Loucy (cell line): ENCODE measurements at regions not wholly inside any gene's neighbourhood (a gene's known extent, or its start where the extent isn't known, plus 50 kb on each side); places are given as distances from the start of the nearest gene placed in this dataset.

Experiments used
- H2AFZ ChIP-seq: fragments of 200-600 bp; sonication (generic); 2 replicates; pipeline ENCODE4 v1.6.0; 2016; ENCODE audit warnings: antibody characterized with exemption, mild to moderate bottlenecking, low read length, moderate library complexity
- H3F3A ChIP-seq: fragments of 200-600 bp; 2 replicates; pipeline ENCODE4 v1.6.0; 2016; ENCODE audit warnings: antibody characterized with exemption, low read depth, mild to moderate bottlenecking
- H3K27me3 ChIP-seq: fragments of 200-600 bp; sonication (generic); 2 replicates; pipeline ENCODE4 v1.6.1; 2014; ENCODE audit warnings: low read length, mild to moderate bottlenecking; ENCODE audit not compliant: insufficient read depth, poor library complexity, severe bottlenecking
- H3K36me3 ChIP-seq: fragments of 200-600 bp; sonication (generic); 2 replicates; pipeline ENCODE4 v1.6.1; 2016; ENCODE audit warnings: low read length; ENCODE audit not compliant: insufficient read depth
- H3K4me1 ChIP-seq: fragments of 200-600 bp; sonication (generic); 2 replicates; pipeline ENCODE4 v1.5.1; 2014; ENCODE audit warnings: low read length, mild to moderate bottlenecking; ENCODE audit not compliant: insufficient read depth, poor library complexity, severe bottlenecking
- H3K4me2 ChIP-seq: fragments of 200-600 bp; sonication (generic); 2 replicates; pipeline ENCODE4 v1.6.0; 2014; ENCODE audit warnings: antibody characterized with exemption, low read length, low read depth, mild to moderate bottlenecking; ENCODE audit not compliant: poor library complexity, severe bottlenecking
- H3K4me3 ChIP-seq: fragments of 200-600 bp; sonication (generic); 2 replicates; pipeline ENCODE4 v1.5.1; 2014; ENCODE audit warnings: low read length, mild to moderate bottlenecking, mixed read lengths; ENCODE audit not compliant: poor library complexity, severe bottlenecking
- H3K79me2 ChIP-seq: fragments of 200-600 bp; sonication (generic); 2 replicates; pipeline ENCODE4 v1.6.1; 2014; ENCODE audit warnings: low read length; ENCODE audit not compliant: insufficient read depth
- H3K9ac ChIP-seq: fragments of 200-600 bp; sonication (generic); 2 replicates; pipeline ENCODE4 v1.6.0; 2014; ENCODE audit warnings: mild to moderate bottlenecking, low read depth, low read length, moderate library complexity; ENCODE audit not compliant: poor library complexity, severe bottlenecking
- H3K9me2 ChIP-seq: fragments of 200-600 bp; sonication (generic); replicated peaks from 2 replicates; pipeline ENCODE4 v1.6.1; 2016; ENCODE audit warnings: low read depth, low read length, mixed read lengths
- H3K9me3 ChIP-seq: fragments of 200-600 bp; sonication (generic); 2 replicates; pipeline ENCODE4 v1.6.1; 2014; ENCODE audit warnings: mild to moderate bottlenecking, antibody characterized with exemption, low read length, low read depth; ENCODE audit not compliant: insufficient read depth
- H4K20me1 ChIP-seq: fragments of 200-600 bp; sonication (generic); 2 replicates; pipeline ENCODE4 v1.6.0; 2014; ENCODE audit warnings: antibody characterized with exemption, low read length, mild to moderate bottlenecking; ENCODE audit not compliant: insufficient read depth, poor library complexity, severe bottlenecking
- EZH2phosphoT487 ChIP-seq: fragments of 200-600 bp; IDR thresholded peaks from 2 replicates; pipeline ENCODE4 v1.6.1; 2018; ENCODE audit warnings: antibody characterized with exemption, mild to moderate bottlenecking, moderate library complexity, borderline replicate concordance
- TF ChIP-seq, protein P1 (sequence below): fragments of 200-600 bp; sonication (generic); conservative IDR thresholded peaks from 2 replicates; pipeline ENCODE4 v1.5.1; 2014; ENCODE audit warnings: mild to moderate bottlenecking, antibody characterized with exemption, low read length

DNA sequence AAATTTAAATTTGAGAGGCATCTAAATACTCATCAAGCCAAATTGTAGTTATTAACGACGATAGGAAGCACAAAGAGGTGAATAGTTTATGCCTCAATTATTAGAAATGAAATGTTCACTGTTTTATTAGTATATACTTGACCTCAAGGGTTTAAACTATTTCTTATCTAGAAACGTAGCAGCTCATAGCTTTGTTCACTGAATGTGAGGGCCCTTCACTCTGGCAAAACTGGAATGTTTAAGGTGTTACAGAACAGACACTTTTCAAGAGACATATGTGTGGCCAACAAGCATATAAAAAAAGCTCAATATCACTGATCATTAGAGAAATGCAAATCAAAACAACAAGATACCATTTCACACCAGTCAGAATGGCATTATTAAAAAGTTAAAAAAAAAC is 151.2 kb upstream of the KCNN2 start:
- H3K9me2 ChIP-seq = no peaks in the 10 kb centered on the region
- H3F3A ChIP-seq = no peaks in the 10 kb centered on the region
- no peaks in the 10 kb centered on the region for H3K4me1 ChIP-seq
- H3K4me2 ChIP-seq = no peak overlapping the region
- H3K4me3 ChIP-seq = no peak overlapping the region
- no peak for TF ChIP-seq EZH2phosphoT487
- TF ChIP-seq, protein P1, sequence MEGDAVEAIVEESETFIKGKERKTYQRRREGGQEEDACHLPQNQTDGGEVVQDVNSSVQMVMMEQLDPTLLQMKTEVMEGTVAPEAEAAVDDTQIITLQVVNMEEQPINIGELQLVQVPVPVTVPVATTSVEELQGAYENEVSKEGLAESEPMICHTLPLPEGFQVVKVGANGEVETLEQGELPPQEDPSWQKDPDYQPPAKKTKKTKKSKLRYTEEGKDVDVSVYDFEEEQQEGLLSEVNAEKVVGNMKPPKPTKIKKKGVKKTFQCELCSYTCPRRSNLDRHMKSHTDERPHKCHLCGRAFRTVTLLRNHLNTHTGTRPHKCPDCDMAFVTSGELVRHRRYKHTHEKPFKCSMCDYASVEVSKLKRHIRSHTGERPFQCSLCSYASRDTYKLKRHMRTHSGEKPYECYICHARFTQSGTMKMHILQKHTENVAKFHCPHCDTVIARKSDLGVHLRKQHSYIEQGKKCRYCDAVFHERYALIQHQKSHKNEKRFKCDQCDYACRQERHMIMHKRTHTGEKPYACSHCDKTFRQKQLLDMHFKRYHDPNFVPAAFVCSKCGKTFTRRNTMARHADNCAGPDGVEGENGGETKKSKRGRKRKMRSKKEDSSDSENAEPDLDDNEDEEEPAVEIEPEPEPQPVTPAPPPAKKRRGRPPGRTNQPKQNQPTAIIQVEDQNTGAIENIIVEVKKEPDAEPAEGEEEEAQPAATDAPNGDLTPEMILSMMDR = no peak
- H3K9me3 ChIP-seq = no peaks in the 10 kb centered on the region
- no peaks in the 10 kb centered on the region for H3K36me3 ChIP-seq
- no peak overlapping the region for H2AFZ ChIP-seq
- H3K27me3 ChIP-seq = no peaks in the 10 kb centered on the region
- H3K79me2 ChIP-seq = no peaks in the 10 kb centered on the region
- H4K20me1 ChIP-seq = no peaks in the 10 kb centered on the region
- H3K9ac ChIP-seq = no peak overlapping the region

GRCh38 chr5:114221807-114222206 is 140.1 kb upstream of the KCNN2 start:
- no peak overlapping the region for H3K9ac ChIP-seq
- H3K9me3 ChIP-seq = no peaks in the 10 kb centered on the region
- H3K9me2 ChIP-seq = no peaks in the 10 kb centered on the region
- TF ChIP-seq EZH2phosphoT487 = no peak
- TF ChIP-seq, protein P1 = no peak
- no peaks in the 10 kb centered on the region for H3K79me2 ChIP-seq
- no peaks in the 10 kb centered on the region for H3K4me1 ChIP-seq
- no peak overlapping the region for H2AFZ ChIP-seq
- H3K4me3 ChIP-seq = no peak overlapping the region
- no peaks in the 10 kb centered on the region for H3K36me3 ChIP-seq
- no peaks in the 10 kb centered on the region for H3F3A ChIP-seq
- no peaks in the 10 kb centered on the region for H4K20me1 ChIP-seq
- H3K27me3 ChIP-seq = no peaks in the 10 kb centered on the region
- H3K4me2 ChIP-seq = no peak overlapping the region

DNA sequence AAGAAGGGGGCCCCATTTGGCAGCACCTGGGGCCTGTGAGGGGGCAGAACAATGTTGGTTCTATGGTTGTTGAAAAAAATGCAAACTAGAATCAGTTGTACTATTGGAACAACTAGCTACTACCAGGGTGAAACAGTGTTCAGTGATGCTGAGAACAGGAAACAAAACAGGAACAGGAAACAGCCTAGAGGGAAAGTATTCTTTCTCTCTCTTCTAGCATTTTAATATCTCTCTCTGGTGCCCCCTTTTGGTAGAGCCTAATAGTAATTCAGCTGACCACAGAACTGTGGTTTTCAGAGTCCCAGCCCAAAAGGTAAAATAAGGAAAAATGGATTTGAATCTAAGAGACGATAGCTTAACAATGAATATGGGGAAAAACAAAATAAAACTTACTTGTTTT is 138.0 kb upstream of the KCNN2 start:
- no peaks in the 10 kb centered on the region for H3K36me3 ChIP-seq
- H3K9me2 ChIP-seq = no peaks in the 10 kb centered on the region
- no peaks in the 10 kb centered on the region for H3K9me3 ChIP-seq
- H3K4me3 ChIP-seq = no peak overlapping the region
- no peaks in the 10 kb centered on the region for H3K79me2 ChIP-seq
- H3K4me2 ChIP-seq = no peak overlapping the region
- TF ChIP-seq EZH2phosphoT487 = no peak
- TF ChIP-seq, protein P1 = peak; percentile 47
- H3K9ac ChIP-seq = no peak overlapping the region
- no peaks in the 10 kb centered on the region for H3K4me1 ChIP-seq
- H2AFZ ChIP-seq = no peak overlapping the region
- H3F3A ChIP-seq = no peaks in the 10 kb centered on the region
- H3K27me3 ChIP-seq = no peaks in the 10 kb centered on the region
- no peaks in the 10 kb centered on the region for H4K20me1 ChIP-seq
